ENCODE measurements at regions not wholly inside any gene's neighbourhood (a gene's known extent, or its start where the extent isn't known, plus 50 kb on each side); places are given as distances from the start of the nearest gene placed in this dataset.
"Not testable (repeated sequence)": the region's sequence is repeated elsewhere in the genome, so short reads cannot be mapped to it uniquely, and the experiment has no call there.

DNA sequence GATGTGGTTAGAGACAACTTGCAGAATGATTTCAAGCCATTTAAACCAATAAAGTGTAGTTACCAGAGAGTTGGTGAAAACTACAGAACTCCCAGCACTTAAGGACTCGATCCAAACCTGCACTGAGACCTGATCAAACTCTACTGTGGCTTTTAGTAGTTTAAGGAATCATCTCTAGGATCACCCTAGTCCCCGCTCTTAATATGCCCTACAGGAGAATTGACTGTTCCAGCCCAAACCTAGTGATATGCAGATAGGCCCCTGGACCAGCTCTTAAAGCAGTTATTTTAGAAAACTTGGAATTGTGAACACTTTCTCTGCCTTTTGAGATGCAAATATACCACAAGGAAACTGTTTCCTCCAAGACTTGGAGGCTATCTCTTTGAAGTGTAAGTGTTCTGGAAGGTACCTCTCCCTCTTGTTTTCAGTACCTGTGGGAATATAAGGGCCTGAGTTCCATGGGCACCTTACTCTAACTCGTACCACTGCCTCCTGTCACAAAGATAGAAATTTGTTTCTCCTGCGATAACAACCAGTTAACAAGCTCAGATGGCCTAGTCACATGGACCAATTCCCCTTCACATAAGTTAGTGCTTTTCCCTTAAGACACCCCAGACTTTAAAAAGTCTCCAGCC is 1367.2 kb upstream of the SLC39A10 start:
- TF ChIP-seq, protein P1, sequence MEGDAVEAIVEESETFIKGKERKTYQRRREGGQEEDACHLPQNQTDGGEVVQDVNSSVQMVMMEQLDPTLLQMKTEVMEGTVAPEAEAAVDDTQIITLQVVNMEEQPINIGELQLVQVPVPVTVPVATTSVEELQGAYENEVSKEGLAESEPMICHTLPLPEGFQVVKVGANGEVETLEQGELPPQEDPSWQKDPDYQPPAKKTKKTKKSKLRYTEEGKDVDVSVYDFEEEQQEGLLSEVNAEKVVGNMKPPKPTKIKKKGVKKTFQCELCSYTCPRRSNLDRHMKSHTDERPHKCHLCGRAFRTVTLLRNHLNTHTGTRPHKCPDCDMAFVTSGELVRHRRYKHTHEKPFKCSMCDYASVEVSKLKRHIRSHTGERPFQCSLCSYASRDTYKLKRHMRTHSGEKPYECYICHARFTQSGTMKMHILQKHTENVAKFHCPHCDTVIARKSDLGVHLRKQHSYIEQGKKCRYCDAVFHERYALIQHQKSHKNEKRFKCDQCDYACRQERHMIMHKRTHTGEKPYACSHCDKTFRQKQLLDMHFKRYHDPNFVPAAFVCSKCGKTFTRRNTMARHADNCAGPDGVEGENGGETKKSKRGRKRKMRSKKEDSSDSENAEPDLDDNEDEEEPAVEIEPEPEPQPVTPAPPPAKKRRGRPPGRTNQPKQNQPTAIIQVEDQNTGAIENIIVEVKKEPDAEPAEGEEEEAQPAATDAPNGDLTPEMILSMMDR (IDR thresholded peaks at IDR 0.05): no peak
- no peak for TF ChIP-seq ZFX (IDR thresholded peaks at IDR 0.05; ENCODE audit: borderline replicate concordance)
- no peak overlapping the region for H3K27ac ChIP-seq

DNA sequence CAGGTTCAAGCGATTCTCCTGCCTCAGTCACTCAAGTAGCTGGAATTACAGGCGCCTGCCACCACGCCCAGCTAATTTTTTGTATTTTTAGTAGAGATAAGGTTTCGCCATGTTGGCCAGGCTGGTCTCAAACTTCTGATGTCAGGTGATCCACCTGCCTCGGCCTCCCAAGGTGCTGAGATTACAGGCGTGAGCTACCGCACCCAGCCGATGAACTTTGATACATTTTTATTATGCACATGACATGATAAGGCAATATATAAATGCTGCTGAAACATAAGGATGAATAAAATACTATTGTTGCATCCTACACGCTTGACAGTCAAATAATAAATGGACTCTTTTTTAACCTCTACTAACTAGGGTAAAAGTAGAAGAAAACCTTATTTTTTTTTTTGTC is 1380.4 kb upstream of the SLC39A10 start:
- not testable (repeated sequence) for H3K27ac ChIP-seq

DNA sequence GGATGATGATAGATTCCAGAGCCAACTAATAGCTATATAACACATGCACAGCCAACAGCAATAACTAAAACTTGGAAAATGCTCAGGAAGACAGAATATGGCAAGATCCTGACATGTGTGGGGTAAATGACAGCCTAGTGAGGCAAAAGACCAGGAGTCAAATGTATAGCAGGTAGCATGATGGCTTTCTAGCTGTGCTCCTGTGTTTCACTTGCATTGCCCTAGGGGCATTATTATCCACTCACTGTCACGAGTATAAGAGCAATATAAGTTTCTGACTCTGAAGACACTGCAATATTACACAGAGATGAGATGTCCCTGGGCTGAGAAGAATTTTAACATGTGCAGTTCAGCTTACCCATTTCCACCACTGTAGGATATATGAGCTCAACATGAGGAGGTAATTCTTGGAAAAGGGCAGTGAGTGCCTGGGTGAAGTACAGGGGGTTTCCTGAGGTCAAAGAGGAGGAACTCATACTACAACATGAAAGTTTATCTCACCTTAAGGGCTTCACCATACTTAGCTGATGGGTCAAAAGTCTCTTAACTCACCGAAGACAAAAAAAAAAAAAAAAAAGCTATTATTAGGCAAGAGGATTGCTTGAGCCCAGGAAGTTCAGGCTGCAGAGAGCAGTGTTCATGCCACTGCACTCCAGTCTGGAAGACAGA is 1385.6 kb upstream of the SLC39A10 start:
- no peak for TF ChIP-seq ZFX (IDR thresholded peaks at IDR 0.05; ENCODE audit: borderline replicate concordance)
- TF ChIP-seq, protein P1 (IDR thresholded peaks at IDR 0.05): no peak
- H3K27ac ChIP-seq: no peak overlapping the region

DNA sequence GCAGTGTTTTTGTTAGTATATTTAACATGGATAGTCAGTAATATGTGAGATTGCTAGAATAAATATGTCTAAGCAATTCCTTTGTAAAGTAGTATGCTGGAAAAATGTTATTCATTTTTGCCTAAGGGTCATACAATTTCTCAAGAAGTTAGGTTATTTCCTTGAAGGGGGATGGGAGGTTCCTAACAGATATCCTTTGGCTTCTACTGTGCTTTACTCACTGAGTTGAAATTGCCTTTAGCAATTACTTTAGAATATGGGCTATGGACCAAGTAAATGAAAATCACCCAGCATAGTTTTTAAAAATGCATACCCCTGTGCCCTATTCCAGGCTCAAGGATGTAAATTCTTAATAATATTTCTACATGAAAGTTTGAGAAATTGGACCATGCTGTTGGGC is 1386.4 kb upstream of the SLC39A10 start:
- TF ChIP-seq, protein P1 (IDR thresholded peaks at IDR 0.05): no peak
- TF ChIP-seq ZFX (IDR thresholded peaks at IDR 0.05; ENCODE audit: borderline replicate concordance): no peak
- no peak overlapping the region for H3K27ac ChIP-seq

DNA sequence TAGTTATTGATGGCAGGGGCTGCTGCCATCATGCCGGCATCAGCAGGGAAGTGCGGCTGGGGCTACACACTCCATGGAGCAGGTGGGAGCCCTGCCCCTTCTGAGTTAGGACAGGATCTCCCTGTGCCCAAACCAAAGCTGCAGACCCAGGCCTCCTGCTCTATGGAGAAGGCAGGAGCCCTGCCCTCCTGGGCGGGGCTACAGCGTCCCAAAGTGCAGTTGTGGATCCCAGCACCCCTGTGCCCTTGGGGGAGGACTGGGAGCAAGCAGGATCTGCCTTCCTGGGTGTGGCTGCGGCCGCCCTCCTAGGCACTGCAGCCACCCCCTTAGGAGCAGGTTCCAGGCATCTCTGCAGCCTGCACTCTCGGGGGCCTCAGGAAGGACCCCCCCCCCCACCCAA is 1392.4 kb upstream of the SLC39A10 start:
- no peak overlapping the region for H3K27ac ChIP-seq
- no peak for TF ChIP-seq ZFX (IDR thresholded peaks at IDR 0.05; ENCODE audit: borderline replicate concordance)
- TF ChIP-seq, protein P1 (IDR thresholded peaks at IDR 0.05): no peak

DNA sequence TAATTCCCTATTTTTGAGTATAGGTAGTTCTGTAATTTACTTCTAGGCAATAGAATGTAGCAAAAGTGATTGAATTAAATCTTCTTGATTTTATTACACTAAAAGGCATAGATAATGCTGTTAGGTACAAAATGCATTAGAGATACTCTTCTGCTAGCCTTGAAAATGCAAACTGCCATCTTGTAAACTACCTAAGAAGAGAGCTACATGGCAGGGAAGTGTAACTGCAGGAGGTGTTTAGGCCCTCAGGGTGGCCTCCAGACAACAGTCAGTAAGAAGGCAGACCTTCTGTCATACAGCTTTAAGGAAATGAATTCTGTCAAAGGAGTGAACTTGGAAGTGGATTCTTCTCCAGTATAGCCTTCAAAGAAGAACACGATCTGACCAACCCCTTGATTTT is 1396.8 kb upstream of the SLC39A10 start:
- no peak for TF ChIP-seq ZFX (IDR thresholded peaks at IDR 0.05; ENCODE audit: borderline replicate concordance)
- TF ChIP-seq, protein P1 (IDR thresholded peaks at IDR 0.05): no peak
- no peak overlapping the region for H3K27ac ChIP-seq

DNA sequence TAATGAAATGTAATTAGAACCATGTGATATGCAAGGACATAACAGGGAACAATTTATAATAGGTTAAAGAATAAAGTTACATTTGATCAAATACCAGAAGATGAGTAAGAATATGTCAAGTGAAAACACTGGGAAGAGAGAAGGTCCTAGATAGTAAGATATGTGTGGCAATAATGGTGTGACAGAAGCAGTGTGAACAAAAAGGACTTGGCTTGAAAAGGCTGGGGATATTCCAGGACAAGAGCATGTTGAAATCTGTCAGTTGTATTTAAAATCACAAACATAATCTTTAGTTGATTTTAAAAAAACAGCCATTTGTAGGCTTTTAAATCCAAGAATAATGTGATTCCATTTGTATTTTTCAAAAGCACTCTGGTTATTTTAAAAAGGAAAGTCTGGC is 1399.9 kb upstream of the SLC39A10 start:
- no peak for TF ChIP-seq ZFX (IDR thresholded peaks at IDR 0.05; ENCODE audit: borderline replicate concordance)
- TF ChIP-seq, protein P1 (IDR thresholded peaks at IDR 0.05): no peak
- H3K27ac ChIP-seq: no peak overlapping the region

Data from 22Rv1 (cell line).